H1 (cell line): ENCODE measurements at regions not wholly inside any gene's neighbourhood (a gene's known extent, or its start where the extent isn't known, plus 50 kb on each side); places are given as distances from the start of the nearest gene placed in this dataset.

Source experiments
- EGR1 ChIP-seq: IDR thresholded peaks from 2 replicates; pipeline ENCODE4 v1.6.1; 2011; ENCODE audit warnings: low read depth, low read length, borderline replicate concordance
- POLR2AphosphoS5 ChIP-seq: IDR thresholded peaks from 2 replicates; pipeline ENCODE4 v1.6.1; 2011; ENCODE audit warnings: low read depth, low read length
- TF ChIP-seq, protein P1 (sequence below), 3 experiments: IDR thresholded peaks; 1 replicate in 2 of 3; 2 replicates in 1 of 3; pipeline versions ENCODE4 v1.5.1 to v1.6.1; 2011; ENCODE audit warnings: low read length in 3 of 3, mild to moderate bottlenecking in 3 of 3, inconsistent platforms in 2 of 3, low read depth in 1 of 3, moderate library complexity in 1 of 3; ENCODE audit not compliant: insufficient read depth in 1 of 3; ENCODE audit errors: control extremely low read depth in 1 of 3

DNA sequence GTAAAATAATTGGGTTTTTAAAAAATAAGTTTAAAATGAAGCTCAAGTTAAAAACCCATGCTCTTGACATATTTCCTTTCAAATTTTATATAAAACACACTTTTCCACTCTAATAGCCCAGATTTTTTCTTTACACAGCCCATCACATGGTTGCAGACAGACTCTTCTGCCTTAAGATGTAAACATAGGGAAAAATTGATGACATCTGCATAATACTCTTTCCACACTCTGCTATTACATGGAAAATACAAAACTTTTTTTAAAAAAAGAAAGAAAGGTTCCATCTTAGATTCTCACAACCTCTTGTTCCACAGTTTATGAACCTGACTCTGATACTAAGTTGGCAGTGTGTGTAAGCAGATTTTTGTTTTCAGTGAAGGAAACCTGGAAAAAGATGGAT lies 120.8 kb upstream of the ZNF648 start:
- TF ChIP-seq, protein P1, sequence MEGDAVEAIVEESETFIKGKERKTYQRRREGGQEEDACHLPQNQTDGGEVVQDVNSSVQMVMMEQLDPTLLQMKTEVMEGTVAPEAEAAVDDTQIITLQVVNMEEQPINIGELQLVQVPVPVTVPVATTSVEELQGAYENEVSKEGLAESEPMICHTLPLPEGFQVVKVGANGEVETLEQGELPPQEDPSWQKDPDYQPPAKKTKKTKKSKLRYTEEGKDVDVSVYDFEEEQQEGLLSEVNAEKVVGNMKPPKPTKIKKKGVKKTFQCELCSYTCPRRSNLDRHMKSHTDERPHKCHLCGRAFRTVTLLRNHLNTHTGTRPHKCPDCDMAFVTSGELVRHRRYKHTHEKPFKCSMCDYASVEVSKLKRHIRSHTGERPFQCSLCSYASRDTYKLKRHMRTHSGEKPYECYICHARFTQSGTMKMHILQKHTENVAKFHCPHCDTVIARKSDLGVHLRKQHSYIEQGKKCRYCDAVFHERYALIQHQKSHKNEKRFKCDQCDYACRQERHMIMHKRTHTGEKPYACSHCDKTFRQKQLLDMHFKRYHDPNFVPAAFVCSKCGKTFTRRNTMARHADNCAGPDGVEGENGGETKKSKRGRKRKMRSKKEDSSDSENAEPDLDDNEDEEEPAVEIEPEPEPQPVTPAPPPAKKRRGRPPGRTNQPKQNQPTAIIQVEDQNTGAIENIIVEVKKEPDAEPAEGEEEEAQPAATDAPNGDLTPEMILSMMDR (IDR thresholded peaks at IDR 0.05; ENCODE audit: control extremely low read depth in 1 of 3, insufficient read depth in 1 of 3, low read depth in 1 of 3, low read length in 3 of 3) = no peak
- TF ChIP-seq POLR2AphosphoS5 = no peak
- TF ChIP-seq EGR1 = no peak
